Psoas muscle (tissue), 7 donors: ENCODE measurements at regions not wholly inside any gene's neighbourhood (a gene's known extent, or its start where the extent isn't known, plus 50 kb on each side); places are given as distances from the start of the nearest gene placed in this dataset.
"Not testable (repeated sequence)": the region's sequence is repeated elsewhere in the genome, so short reads cannot be mapped to it uniquely, and the experiment has no call there.

ENCODE experiments used
- ATAC-seq, 4 donors: fragments of 200-7000 bp; cut with Tn5 transposase; one replicate each; pipeline ENCODE4 v1.9.1; 2020; ENCODE audit warnings: moderate library complexity in 3 of 4, mild to moderate bottlenecking in 2 of 4
- DNase-seq, 2 donors: peaks; one replicate each; pipeline ENCODE4 v3.0.0-alpha.2; 2020
- H3K27ac ChIP-seq: fragments of 200-600 bp; one replicate; pipeline ENCODE4 v1.8.0; 2022
- H3K27me3 ChIP-seq, 3 donors: fragments of 200-600 bp in 1 of 3; one replicate each; pipeline versions ENCODE4 v1.6.1 to v1.8.0; 2013 to 2022; ENCODE audit warnings: low read length in 2 of 3, mild to moderate bottlenecking in 2 of 3, moderate library complexity in 1 of 3; ENCODE audit not compliant: insufficient read depth in 3 of 3
- H3K36me3 ChIP-seq, 2 donors: fragments of 200-600 bp in 1 of 2; one replicate each; pipeline versions ENCODE4 v1.6.1 to v1.8.0; 2013 to 2022; ENCODE audit warnings: low read depth in 1 of 2, mild to moderate bottlenecking in 1 of 2, moderate library complexity in 1 of 2; ENCODE audit not compliant: insufficient read depth in 1 of 2
- H3K4me1 ChIP-seq: fragments of 200-600 bp; one replicate; pipeline ENCODE4 v1.8.0; 2022
- H3K4me3 ChIP-seq: fragments of 200-600 bp; one replicate; pipeline ENCODE4 v1.8.0; 2022; ENCODE audit warnings: mild to moderate bottlenecking
- H3K9me3 ChIP-seq: fragments of 200-600 bp; one replicate; pipeline ENCODE4 v1.8.0; 2022
- whole genome bisulfite sequencing, 3 donors: extraction: QIAGEN DNeasy Blood & Tissue Kit; methylation state at CpG; one replicate each; pipeline versions ENCODE4 v1.1.6 to v1.1.7; 2013; 5-methylcytosine and 5-hydroxymethylcytosine counted together
- intact Hi-C, 2 donors: fragments of 100-400 bp; cut with DNase I; formaldehyde crosslinking; loops; one replicate each; pipeline versions ENCODE4 v1.11.0 to v1.14.2; 2022
- TF ChIP-seq, protein P1 (sequence below): fragments of 200-600 bp; IDR thresholded peaks from one replicate; pipeline ENCODE4 v1.8.0; 2022; ENCODE audit warnings: antibody characterized with exemption
- donor health status: healthy with polysubstance abuse.
- donor health status: DM: no; HTN: no; CAD: no; lungs with moderate emphysema.
- donor health status: Bipolar disorder and iron deficiency.
- donor health status: healthy.
- donor health status: DM: yes; HTN: yes; CAD: no.
- donor health status: DM: no; HTN: no; CAD: no.
- donor health status: DM: yes; HTN: yes; CAD: no.

DNA sequence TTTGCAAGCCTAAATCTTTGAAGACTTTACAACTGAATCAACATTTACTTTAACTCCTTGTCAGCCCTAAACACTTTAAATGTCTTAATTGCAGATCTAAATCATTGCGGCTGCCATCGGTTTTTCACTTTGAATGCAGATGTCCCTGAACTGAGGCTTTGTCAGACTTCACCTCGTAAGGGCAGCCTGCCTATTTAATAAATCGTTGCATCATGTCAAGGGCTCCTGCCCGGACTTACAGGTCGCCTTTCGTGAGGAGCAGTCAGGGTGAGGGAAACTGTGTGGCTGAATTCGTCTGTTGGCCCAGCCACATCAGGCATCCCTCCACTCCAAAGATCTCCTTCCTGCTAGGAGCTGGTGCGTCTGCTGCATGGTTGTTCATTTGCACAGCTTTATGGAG is 368.2 kb upstream of the NPVF start:
- H3K4me3 ChIP-seq, result no peak overlapping the region
- no peak for ATAC-seq
- DNase-seq, result no peak
- no peaks in the 10 kb centered on the region for H3K27me3 ChIP-seq
- peaks cover 6% of the 10 kb centered on the region for H3K4me1 ChIP-seq
- WGBS, 3 donors, result 77 to 81% (median 79%) methylated on average over 9 of the region's 9 CpGs
- no peaks in the 10 kb centered on the region for H3K36me3 ChIP-seq
- TF ChIP-seq, protein P1, sequence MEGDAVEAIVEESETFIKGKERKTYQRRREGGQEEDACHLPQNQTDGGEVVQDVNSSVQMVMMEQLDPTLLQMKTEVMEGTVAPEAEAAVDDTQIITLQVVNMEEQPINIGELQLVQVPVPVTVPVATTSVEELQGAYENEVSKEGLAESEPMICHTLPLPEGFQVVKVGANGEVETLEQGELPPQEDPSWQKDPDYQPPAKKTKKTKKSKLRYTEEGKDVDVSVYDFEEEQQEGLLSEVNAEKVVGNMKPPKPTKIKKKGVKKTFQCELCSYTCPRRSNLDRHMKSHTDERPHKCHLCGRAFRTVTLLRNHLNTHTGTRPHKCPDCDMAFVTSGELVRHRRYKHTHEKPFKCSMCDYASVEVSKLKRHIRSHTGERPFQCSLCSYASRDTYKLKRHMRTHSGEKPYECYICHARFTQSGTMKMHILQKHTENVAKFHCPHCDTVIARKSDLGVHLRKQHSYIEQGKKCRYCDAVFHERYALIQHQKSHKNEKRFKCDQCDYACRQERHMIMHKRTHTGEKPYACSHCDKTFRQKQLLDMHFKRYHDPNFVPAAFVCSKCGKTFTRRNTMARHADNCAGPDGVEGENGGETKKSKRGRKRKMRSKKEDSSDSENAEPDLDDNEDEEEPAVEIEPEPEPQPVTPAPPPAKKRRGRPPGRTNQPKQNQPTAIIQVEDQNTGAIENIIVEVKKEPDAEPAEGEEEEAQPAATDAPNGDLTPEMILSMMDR, result no peak
- intact Hi-C loops, result no loop called here
- H3K9me3 ChIP-seq, result no peaks in the 10 kb centered on the region
- H3K27ac ChIP-seq, result no peak overlapping the region

DNA sequence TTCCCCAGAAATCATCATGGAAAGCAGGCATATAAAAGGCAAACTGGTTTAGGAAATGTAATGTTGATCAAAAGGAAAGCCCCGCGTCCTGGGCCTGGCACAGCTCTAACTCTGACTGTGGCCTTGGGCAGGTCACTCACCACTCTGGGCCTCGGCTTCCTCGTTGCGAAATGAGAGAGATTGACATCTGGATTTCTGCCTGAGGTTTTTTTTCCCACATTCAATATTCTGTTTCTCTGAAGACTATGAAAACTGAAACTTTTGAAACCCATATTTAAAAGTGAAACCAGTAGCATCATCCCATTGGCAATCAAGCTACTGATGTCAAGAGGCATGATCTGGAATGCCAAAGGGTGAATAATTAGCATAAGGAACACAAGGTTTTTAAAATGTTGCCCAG is 369.7 kb upstream of the NPVF start:
- H3K27ac ChIP-seq, result no peak overlapping the region
- intact Hi-C loops, result no loop called here
- no peak for DNase-seq

DNA sequence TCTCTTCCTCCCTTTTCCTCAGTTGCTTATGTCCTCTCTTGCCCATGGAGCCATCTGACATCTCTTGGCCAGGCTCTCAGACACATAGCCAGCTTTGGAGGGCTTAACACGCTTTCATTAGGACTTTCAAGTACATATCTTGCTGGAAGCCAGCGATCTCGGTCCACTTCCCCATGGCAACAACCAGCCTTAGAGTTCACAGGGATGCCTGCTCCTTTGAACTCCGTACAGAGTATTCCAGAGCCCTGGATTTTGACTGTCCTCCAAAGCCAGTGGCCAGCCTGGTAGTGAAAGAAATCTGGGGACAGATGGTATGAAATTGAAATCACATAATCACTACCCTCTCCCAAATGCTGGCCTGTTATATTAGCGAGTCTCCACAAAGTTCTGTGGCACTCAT is 370.5 kb upstream of the NPVF start:
- no peak overlapping the region for H3K4me3 ChIP-seq
- no peaks in the 10 kb centered on the region for H3K9me3 ChIP-seq
- H3K27ac ChIP-seq, result no peak overlapping the region
- WGBS, 3 donors, result 57 to 78% (median 69%) methylated on average over 5 of the region's 5 CpGs
- H3K4me1 ChIP-seq, result peaks cover 6% of the 10 kb centered on the region
- ATAC-seq (no peak), DNase-seq (no peak)
- intact Hi-C loops, result no loop called here
- no peaks in the 10 kb centered on the region for H3K27me3 ChIP-seq
- TF ChIP-seq, protein P1, result no peak
- no peaks in the 10 kb centered on the region for H3K36me3 ChIP-seq

More for the DNA sequence above, 369.7 kb upstream of the NPVF start:
- Histone ChIP-seq H3K4me3 (no peak overlapping the region), H3K36me3 (no peaks in the 10 kb centered on the region), H3K9me3 (no peaks in the 10 kb centered on the region), H3K4me1 (peaks cover 6% of the 10 kb centered on the region), H3K27me3 (no peaks in the 10 kb centered on the region)
- TF ChIP-seq, protein P1, result no peak
- ATAC-seq, result peak in 3 of 4 donors; percentile 50 to 72 (median 52)
- WGBS, 3 donors, result 28 to 50% (median 48%) methylated on average over 5 of the region's 5 CpGs

DNA sequence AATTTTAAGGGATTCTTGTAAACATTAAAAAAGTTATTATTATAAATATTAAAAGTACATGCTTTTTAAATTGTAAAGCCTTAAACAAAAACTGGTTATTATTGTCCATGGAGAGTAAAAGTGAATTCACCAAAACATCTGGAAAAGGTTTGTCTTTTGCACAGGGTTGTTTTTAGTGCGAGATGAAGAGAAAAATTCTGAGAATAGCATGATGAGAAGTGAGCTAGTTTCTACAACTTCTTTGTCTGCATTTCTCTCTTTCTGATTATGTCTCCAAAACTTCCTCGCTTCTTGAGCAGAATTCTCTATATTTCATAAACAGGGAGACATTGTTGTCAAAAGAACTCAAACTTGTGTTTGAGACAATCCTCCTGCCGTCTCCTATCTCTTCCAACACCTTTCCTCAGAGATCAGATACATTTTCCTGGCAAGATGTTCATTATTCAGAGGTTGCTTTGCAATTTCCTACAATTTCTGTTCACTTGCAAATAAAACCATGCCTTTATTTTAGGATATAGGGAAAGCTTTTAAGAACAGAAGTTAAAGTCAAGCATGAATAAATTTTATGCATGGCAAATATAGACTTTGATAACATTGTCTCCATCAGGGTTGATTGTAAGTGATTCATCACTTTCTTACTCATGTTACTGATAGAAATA is 372.1 kb upstream of the NPVF start:
- intact Hi-C loops, result no loop called here
- no peaks in the 10 kb centered on the region for H3K27me3 ChIP-seq
- DNase-seq (no peak), ATAC-seq (no peak)
- H3K4me3 ChIP-seq, result no peak overlapping the region
- WGBS, 3 donors, result 84 to 86% (median 85%) methylated on average over 3 of the region's 3 CpGs
- H3K27ac ChIP-seq, result no peak overlapping the region
- H3K9me3 ChIP-seq, result no peaks in the 10 kb centered on the region
- peaks cover 6% of the 10 kb centered on the region for H3K4me1 ChIP-seq
- TF ChIP-seq, protein P1, result no peak
- H3K36me3 ChIP-seq, result no peaks in the 10 kb centered on the region

DNA sequence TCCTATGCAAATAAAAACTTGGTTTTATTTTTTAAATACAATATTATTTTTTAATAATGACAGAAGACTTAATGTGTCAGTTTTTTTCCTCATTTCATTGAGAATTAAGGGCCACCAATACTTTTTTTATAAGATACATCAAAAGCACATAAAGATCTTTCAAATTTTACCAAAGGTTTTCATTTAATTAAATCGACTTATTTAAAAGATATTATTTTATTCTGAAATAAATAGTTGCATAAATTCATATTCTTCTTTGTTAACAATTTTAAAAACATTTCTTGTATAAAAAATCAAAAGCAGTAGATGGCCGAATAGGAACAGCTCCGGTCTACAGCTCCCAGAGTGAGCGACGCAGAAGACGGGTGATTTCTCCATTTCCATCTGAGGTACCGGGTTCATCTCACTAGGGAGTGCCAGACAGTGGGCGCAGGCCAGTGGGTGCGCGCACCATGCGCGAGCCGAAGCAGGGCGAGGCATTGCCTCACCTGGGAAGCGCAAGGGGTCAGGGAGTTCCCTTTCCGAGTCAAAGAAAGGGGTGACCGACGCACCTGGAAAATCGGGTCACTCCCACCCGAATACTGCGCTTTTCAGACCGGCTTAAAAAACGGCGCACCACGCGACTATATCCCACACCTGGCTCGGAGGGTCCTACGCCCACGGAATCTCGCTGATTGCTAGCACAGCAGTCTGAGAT is 374.6 kb upstream of the NPVF start:
- H3K9me3 ChIP-seq, H3K4me1 ChIP-seq, H3K27me3 ChIP-seq, intact Hi-C loops, H3K36me3 ChIP-seq, DNase-seq, ATAC-seq: not testable (repeated sequence)
- Histone ChIP-seq H3K4me3 (peak overlapping the region; percentile 48), H3K27ac (peak overlapping the region; percentile 50)
- 15 to 19% (median 15%) methylated on average over 23 to 25 of the region's 30 CpGs for WGBS, 3 donors

DNA sequence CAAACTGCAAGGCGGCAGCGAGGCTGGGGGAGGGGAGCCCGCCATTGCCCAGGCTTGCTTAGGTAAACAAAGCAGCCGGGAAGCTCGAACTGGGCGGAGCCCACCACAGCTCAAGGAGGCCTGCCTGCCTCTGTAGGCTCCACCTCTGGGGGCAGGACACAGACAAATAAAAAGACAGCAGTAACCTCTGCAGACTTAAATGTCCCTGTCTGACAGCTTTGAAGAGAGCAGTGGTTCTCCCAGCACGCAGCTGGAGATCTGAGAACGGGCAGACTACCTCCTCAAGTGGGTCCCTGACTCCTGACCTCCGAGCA is 375.1 kb upstream of the NPVF start:
- H3K27me3 ChIP-seq, intact Hi-C loops, DNase-seq, H3K4me1 ChIP-seq, H3K9me3 ChIP-seq, H3K36me3 ChIP-seq, ATAC-seq: not testable (repeated sequence)
- H3K27ac ChIP-seq, result peak overlapping the region; percentile 50
- H3K4me3 ChIP-seq, result peak overlapping the region; percentile 48
- WGBS, 3 donors, result 33% methylated on average over 1 of the region's 9 CpGs; no CpG with 5 or more reads in 2 of the 3 donors
